Coronary artery (tissue), 2 donors: ENCODE measurements at regions not wholly inside any gene's neighbourhood (a gene's known extent, or its start where the extent isn't known, plus 50 kb on each side); places are given as distances from the start of the nearest gene placed in this dataset.
A peak's percentile ranks its signal among the peaks of the same experiment; 100 is the strongest.

Experiments used
- DNase-seq: peaks from one replicate; pipeline ENCODE4 v3.0.0-alpha.2; 2017; ENCODE audit warnings: low spot score
- H3K27ac ChIP-seq, 2 donors: fragments of 200-600 bp; sonication (generic); one replicate each; pipeline ENCODE4 v1.5.1; 2016 to 2019
- H3K4me3 ChIP-seq: fragments of 200-600 bp; sonication (generic); 2 replicates; pipeline ENCODE4 v1.5.1; 2016; ENCODE audit warnings: mild to moderate bottlenecking, moderate library complexity
- CTCF ChIP-seq: fragments of 200-600 bp; sonication (generic); IDR thresholded peaks from one replicate; pipeline ENCODE4 v1.5.1; 2019; ENCODE audit warnings: antibody characterized with exemption

- TF ChIP-seq CTCF: no peak
- Histone ChIP-seq H3K4me3 (no peak overlapping the region), H3K27ac (no peak overlapping the region)
- no peak for DNase-seq
These were observed 332.3 kb upstream of the C2CD4B start for GRCh38 chr15:62497356-62497755.

GRCh38 chr15:62498278-62498677 is 333.2 kb upstream of the C2CD4B start:
- TF ChIP-seq CTCF: no peak
- DNase-seq: no peak
- H3K4me3 ChIP-seq: no peak overlapping the region
- H3K27ac ChIP-seq: no peak overlapping the region

DNA sequence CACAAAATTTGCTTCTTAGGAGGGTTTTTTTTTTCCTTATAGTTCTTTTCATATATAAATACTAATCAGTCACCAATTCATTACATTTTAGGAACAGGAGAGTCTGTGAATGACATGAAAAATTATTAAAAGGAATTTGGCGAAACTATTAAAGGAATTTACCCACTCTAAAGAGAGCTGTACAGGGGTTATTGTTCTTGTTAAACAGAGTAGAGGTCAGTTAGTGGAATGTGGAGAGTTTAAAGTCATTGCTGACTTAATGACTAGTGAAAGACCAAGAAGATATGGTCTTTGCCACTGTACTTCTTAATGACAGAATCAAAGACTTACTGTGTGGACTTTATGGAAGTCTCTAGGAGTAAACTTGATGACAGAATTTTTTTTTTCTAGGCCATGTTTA is 333.6 kb upstream of the C2CD4B start:
- no peak overlapping the region for H3K27ac ChIP-seq
- no peak for DNase-seq
- no peak for TF ChIP-seq CTCF

DNA sequence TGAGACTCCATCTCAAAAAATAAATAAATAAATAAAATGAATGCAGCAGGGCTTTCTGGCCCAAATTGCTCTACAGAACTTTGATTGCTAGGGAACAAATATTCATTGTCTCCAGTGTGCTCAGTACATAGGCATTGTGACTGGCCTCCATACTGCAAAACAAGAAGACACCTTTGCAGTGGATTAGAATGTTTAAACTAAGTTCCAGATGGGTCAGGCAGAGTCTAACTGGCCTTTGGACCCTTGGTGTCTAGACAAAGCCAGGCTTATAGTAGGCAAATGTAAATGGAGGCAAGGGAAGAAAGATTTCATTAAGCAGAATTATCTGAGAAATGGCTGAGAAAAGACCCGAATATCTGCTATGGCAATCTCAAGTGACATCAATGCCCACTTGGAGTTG is 335.2 kb upstream of the C2CD4B start:
- Histone ChIP-seq H3K4me3 (no peak overlapping the region), H3K27ac (no peak overlapping the region)

More for the DNA sequence above, 333.6 kb upstream of the C2CD4B start:
- H3K4me3 ChIP-seq: no peak overlapping the region

DNA sequence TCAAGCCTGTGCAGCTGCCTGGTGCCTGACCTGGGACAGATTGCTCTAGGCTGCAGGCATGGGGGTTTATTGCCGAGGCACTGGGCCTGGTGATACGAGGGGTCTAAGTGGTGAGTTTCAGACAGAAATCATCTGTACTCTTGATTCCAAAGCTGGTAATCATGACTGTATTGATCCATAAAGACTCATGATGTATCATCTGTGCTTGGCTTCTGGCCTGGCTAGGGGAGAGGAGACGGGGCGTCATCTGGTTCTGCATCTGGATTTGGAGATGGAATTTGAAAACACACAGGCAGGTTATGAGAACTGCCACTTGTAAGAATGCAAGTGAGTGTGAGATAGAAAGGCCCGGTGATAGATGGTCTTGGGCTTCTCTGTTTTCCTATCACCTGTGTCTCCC is 337.4 kb upstream of the C2CD4B start:
- no peak for DNase-seq
- no peak overlapping the region for H3K27ac ChIP-seq
- no peak overlapping the region for H3K4me3 ChIP-seq
- no peak for TF ChIP-seq CTCF

More for the DNA sequence above, 335.2 kb upstream of the C2CD4B start:
- DNase-seq: no peak
- no peak for TF ChIP-seq CTCF

GRCh38 chr15:62503451-62503850 is 338.4 kb upstream of the C2CD4B start:
- no peak for TF ChIP-seq CTCF
- no peak for DNase-seq
- no peak overlapping the region for H3K27ac ChIP-seq
- H3K4me3 ChIP-seq: no peak overlapping the region

DNA sequence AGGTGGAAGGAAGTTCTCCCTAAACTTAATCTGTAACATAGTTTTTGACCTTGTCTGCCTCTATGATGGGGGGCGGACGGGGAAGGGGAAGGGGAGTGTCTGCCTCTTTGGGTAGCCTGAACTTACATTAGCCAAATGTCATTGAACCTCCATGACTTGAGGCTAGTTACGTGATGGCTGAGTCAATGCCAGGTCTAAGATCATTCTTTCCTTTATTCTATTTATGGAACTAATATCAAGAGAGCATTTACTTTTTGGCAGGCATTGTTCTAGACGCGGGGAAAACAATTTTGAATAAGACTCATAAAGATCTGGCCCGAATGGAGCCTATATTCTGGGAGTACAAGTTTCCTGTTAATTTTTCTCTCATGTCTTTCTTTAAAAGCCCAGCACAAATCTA is 340.7 kb upstream of the C2CD4B start:
- DNase-seq: no peak
- TF ChIP-seq CTCF: no peak
- Histone ChIP-seq H3K27ac (peak overlapping the region; percentile 41 to 52), H3K4me3 (peak overlapping the region; percentile 16)
